ENCODE measurements at regions not wholly inside any gene's neighbourhood (a gene's known extent, or its start where the extent isn't known, plus 50 kb on each side); places are given as distances from the start of the nearest gene placed in this dataset.

GRCh38 chr3:83738202-83738601, 1220.6 kb upstream of the CADM2 start:
- DNase-seq (ENCODE audit: low spot score), result no peak

GRCh38 chr3:83740504-83740903, 1218.3 kb upstream of the CADM2 start:
- FAIRE-seq, result no peak
- DNase-seq (ENCODE audit: low spot score), result no peak

More at GRCh38 chr3:83738202-83738601, 1220.6 kb upstream of the CADM2 start:
- no peak for FAIRE-seq

GRCh38 chr3:83765956-83766355, 1192.8 kb upstream of the CADM2 start:
- FAIRE-seq, result no peak
- DNase-seq (ENCODE audit: low spot score), result no peak

GRCh38 chr3:83769791-83770663, 1188.8 kb upstream of the CADM2 start:
- no peak for DNase-seq (ENCODE audit: low spot score)
- FAIRE-seq, result no peak

GRCh38 chr3:83770664-83771402, 1188.0 kb upstream of the CADM2 start:
- FAIRE-seq (no peak), DNase-seq (ENCODE audit: low spot score) (no peak)

GRCh38 chr3:83802801-83803200, 1156.0 kb upstream of the CADM2 start:
- no peak for DNase-seq (ENCODE audit: low spot score)
- no peak for FAIRE-seq

DNA sequence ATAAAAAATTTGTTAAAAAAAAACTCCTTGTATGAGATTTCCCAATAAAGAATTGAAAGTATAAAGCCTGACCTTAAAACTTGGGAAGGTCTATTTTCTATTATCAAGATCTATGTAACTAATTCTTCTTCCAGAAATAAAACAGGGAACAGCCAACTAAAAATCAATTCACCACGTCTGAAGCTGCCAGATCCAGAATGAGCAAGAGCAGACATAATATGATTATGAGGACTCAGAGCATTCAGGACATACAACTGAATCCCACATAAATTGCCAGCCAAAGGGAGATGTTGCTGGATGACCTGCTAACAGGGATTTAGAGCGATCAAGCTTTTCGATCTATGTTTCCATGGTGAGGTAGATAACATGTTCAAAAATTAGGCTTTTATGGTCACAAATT, 1151.3 kb upstream of the CADM2 start:
- FAIRE-seq (no peak), DNase-seq (ENCODE audit: low spot score) (no peak)

DNA sequence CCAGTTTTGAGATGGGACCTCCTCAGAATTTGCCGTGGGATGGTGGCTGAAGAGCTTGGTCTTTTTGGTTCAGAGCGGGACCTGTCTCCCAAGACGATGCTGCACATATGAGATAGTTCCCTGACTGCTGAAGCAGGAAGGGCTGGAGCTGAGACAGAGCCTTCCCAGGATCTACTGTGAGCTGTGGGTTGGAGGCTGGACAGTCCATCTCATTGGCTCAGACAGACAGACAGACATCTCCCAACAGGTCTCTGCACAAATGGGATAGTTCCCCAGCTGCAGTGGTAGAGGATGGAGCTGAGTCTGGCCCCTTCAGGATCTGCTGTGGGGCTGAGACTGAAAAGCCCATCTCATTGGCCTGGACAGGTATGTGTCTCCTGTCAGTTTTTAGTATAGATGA, 1145.6 kb upstream of the CADM2 start:
- no peak for FAIRE-seq
- DNase-seq (ENCODE audit: low spot score), result no peak

GRCh38 chr3:83816653-83817052, 1142.1 kb upstream of the CADM2 start:
- no peak for FAIRE-seq
- no peak for DNase-seq (ENCODE audit: low spot score)

GRCh38 chr3:83821506-83821905, 1137.3 kb upstream of the CADM2 start:
- DNase-seq (ENCODE audit: low spot score) (no peak), FAIRE-seq (no peak)

GRCh38 chr3:83823095-83823494, 1135.7 kb upstream of the CADM2 start:
- FAIRE-seq, result no peak
- no peak for DNase-seq (ENCODE audit: low spot score)

- no peak for FAIRE-seq
Measured at GRCh38 chr3:83835040-83835439, 1123.7 kb upstream of the CADM2 start.

DNA sequence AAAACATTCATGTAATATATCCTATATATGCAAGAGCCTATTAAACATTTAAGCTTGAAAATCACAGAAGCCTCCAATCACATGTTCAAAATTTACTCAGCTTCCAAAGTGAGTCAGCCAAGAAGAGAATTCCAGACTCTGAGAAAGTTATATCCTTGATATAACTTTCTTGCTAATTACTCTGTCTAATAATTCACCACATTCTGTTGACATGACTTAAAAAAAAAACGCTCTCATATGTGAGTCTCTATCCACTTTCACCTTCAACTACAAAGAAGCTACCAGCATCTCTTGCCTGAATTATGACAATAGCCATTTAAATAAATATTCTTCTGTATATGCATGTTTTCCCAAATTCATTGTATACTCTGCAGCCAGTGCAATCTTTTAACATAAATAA, 1116.3 kb upstream of the CADM2 start:
- no peak for FAIRE-seq
- DNase-seq (ENCODE audit: low spot score), result no peak

More at GRCh38 chr3:83835040-83835439, 1123.7 kb upstream of the CADM2 start:
- DNase-seq (ENCODE audit: low spot score), result no peak

GRCh38 chr3:83843716-83844115, 1115.1 kb upstream of the CADM2 start:
- DNase-seq (ENCODE audit: low spot score) (no peak), FAIRE-seq (no peak)

GRCh38 chr3:83849106-83849730, 1109.6 kb upstream of the CADM2 start:
- DNase-seq (ENCODE audit: low spot score), result no peak
- FAIRE-seq, result no peak

- no peak for DNase-seq (ENCODE audit: low spot score)
- no peak for FAIRE-seq
Measured at GRCh38 chr3:83863380-83863779, 1095.4 kb upstream of the CADM2 start.

- DNase-seq (ENCODE audit: low spot score) (no peak), FAIRE-seq (no peak)
Measured at GRCh38 chr3:83868909-83869567, 1089.8 kb upstream of the CADM2 start.

- no peak for FAIRE-seq
- no peak for DNase-seq (ENCODE audit: low spot score)
Measured at GRCh38 chr3:83873550-83873949, 1085.2 kb upstream of the CADM2 start.

GRCh38 chr3:83877910-83878309, 1080.9 kb upstream of the CADM2 start:
- DNase-seq (ENCODE audit: low spot score), result no peak
- no peak for FAIRE-seq

DNA sequence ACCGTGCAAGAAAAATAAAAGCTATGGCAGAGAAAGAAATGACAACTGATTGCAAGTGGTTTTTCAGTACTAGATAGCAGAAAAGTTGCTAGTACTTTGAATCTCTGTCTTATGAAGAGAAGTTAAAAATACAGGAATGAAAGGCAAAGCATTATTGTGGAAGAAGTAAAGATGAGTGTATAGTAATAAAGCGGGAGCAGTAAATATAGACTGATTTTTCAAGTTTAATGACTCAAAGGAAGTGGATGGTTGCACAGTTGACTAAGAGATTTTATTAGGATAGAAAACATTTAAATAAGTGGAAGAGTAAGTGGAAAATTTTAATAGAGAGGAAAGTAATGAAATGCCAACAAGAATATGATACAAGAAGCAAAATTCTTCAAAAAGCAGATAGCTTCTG, 1076.1 kb upstream of the CADM2 start:
- no peak for FAIRE-seq
- DNase-seq (ENCODE audit: low spot score), result no peak

GRCh38 chr3:83890039-83890762, 1068.6 kb upstream of the CADM2 start:
- no peak for FAIRE-seq

More at GRCh38 chr3:83890039-83890762, 1068.6 kb upstream of the CADM2 start:
- no peak for DNase-seq (ENCODE audit: low spot score)

Data from urothelium cell line (cell line).